ENCODE measurements at regions not wholly inside any gene's neighbourhood (a gene's known extent, or its start where the extent isn't known, plus 50 kb on each side); places are given as distances from the start of the nearest gene placed in this dataset.
A peak's percentile ranks its signal among the peaks of the same experiment; 100 is the strongest.

DNA sequence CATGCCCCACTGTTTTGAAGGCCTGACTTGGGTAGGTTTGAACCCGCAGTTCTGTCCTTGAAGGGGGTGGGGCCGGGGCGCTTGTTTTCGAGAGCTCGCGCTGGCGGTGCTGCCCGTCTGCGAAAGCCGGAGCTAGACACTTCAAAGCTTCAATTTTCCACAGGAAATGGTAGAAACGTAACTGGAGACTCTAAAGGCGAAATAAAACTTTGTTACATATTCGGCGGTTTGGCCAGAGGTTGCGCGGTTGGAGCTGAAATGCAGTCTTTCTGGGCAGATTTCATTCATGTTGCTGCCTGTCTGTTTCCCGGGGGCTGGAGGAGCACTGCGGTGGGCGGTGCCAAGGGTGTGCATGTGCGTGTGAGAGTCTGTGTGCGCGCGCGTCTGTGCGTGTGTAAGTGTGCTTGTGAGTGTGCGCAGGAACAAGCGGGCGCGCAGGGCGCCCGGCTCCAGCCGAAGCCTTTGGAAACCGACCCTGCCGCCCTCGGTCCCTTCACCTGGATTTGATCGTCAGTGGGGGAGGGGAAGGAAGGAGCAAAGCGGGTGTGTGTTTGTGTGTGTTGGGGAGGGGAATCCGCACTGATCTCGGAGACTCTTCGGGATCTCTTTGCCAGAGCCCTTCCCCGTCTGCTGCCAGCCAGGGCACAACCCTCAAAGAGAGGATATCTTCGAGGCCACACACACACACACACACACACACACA is 227.7 kb upstream of the CRY1 start:
- FAIRE-seq, result no peak

GRCh38 chr12:107322063-107322462 is 228.7 kb upstream of the CRY1 start:
- no peak for DNase-seq

More for the DNA sequence above, 227.7 kb upstream of the CRY1 start:
- intact Hi-C loops (cut with DNase I), result no loop called here
- no peak overlapping the region for H3K27ac ChIP-seq
- H3K9me3 ChIP-seq, result no peaks in the 10 kb centered on the region
- H3K4me1 ChIP-seq, result peaks cover 0 to 15% (median 14%) of the 10 kb centered on the region in 3 donors
- TF ChIP-seq CTCF (IDR thresholded peaks at IDR 0.05), result no peak
- DNase-seq (peak in 1 of 6 donors; percentile 48), ATAC-seq (no peak)
- peaks cover 0 to 34% (median 8%) of the 10 kb centered on the region in 4 donors for H3K27me3 ChIP-seq
- 2 to 3% methylated on average over 42 of the region's 42 CpGs for WGBS, 2 donors
- no peaks in the 10 kb centered on the region for H3K36me3 ChIP-seq
- H3K4me3 ChIP-seq, result peak overlapping the region in 1 of 4 donors; percentile 57

GRCh38 chr12:107325075-107325608 is 231.8 kb upstream of the CRY1 start:
- no peak for FAIRE-seq
- WGBS, 2 donors, result 29 to 34% methylated on average over 2 of the region's 2 CpGs
- no peak for TF ChIP-seq CTCF (IDR thresholded peaks at IDR 0.05)
- no peak for DNase-seq
- H3K4me1 ChIP-seq, result peaks cover 0 to 9% (median 2%) of the 10 kb centered on the region in 3 donors
- H3K36me3 ChIP-seq, result no peaks in the 10 kb centered on the region
- H3K27ac ChIP-seq, result no peak overlapping the region
- H3K4me3 ChIP-seq, result no peak overlapping the region
- H3K9me3 ChIP-seq, result no peaks in the 10 kb centered on the region
- no peak for ATAC-seq
- intact Hi-C loops (cut with DNase I), result no loop called here
- H3K27me3 ChIP-seq, result peaks cover 0 to 35% (median 8%) of the 10 kb centered on the region in 4 donors

More at GRCh38 chr12:107322063-107322462, 228.7 kb upstream of the CRY1 start:
- Histone ChIP-seq H3K27ac (no peak overlapping the region), H3K4me3 (no peak overlapping the region), H3K9me3 (no peaks in the 10 kb centered on the region), H3K4me1 (peaks cover 0 to 15% (median 14%) of the 10 kb centered on the region in 3 donors), H3K36me3 (no peaks in the 10 kb centered on the region), H3K27me3 (peaks cover 0 to 34% (median 8%) of the 10 kb centered on the region in 4 donors)
- TF ChIP-seq CTCF (IDR thresholded peaks at IDR 0.05), result no peak
- intact Hi-C loops (cut with DNase I), result no loop called here
- FAIRE-seq, result no peak
- no peak for ATAC-seq
- 72 to 88% methylated on average over 3 of the region's 3 CpGs for WGBS, 2 donors

DNA sequence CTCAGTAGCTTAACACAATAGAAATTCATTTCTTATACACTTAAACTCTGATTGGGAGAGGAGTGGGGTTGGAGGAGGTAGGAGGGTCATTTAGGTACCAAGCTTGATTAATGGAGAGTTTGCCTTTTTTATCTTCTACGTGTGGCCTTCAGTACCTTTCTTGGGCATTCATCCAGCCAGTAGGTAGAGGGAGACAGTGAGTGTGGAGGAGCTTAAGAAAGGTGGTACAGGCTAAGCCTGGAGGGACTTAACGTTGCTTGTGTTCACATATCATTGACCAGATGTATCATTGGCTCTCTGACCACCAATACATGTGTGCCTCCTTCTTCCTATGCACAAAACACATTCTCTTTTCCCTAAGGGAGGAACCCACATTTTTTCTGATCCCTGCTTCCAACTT is 232.9 kb upstream of the CRY1 start:
- peaks cover 0 to under 1% (median 0%) of the 10 kb centered on the region in 3 donors for H3K4me1 ChIP-seq
- whole genome bisulfite sequencing, 2 donors, result 25 to 28% methylated on average over 2 of the region's 2 CpGs
- no peaks in the 10 kb centered on the region for H3K9me3 ChIP-seq
- H3K27me3 ChIP-seq, result peaks cover 0 to 25% (median 4%) of the 10 kb centered on the region in 4 donors
- H3K4me3 ChIP-seq, result no peak overlapping the region
- intact Hi-C loops (cut with DNase I), result no loop called here
- no peak overlapping the region for H3K27ac ChIP-seq
- DNase-seq, result no peak
- no peak for TF ChIP-seq CTCF (IDR thresholded peaks at IDR 0.05)
- no peak for ATAC-seq
- FAIRE-seq, result no peak
- H3K36me3 ChIP-seq, result no peaks in the 10 kb centered on the region

- H3K27me3 ChIP-seq, result peaks cover 0 to 15% (median 4%) of the 10 kb centered on the region in 4 donors
- ATAC-seq (no peak), DNase-seq (no peak), FAIRE-seq (no peak)
- intact Hi-C loops (cut with DNase I), result no loop called here
- H3K9me3 ChIP-seq, result no peaks in the 10 kb centered on the region
- no peaks in the 10 kb centered on the region for H3K36me3 ChIP-seq
- 54 to 72% methylated on average over 5 of the region's 5 CpGs for WGBS, 2 donors
- H3K27ac ChIP-seq, result no peak overlapping the region
- no peak overlapping the region for H3K4me3 ChIP-seq
- no peaks in the 10 kb centered on the region for H3K4me1 ChIP-seq
- TF ChIP-seq CTCF (IDR thresholded peaks at IDR 0.05), result no peak
Measured at GRCh38 chr12:107327651-107328182, 234.4 kb upstream of the CRY1 start.
